A549 (cell line): ENCODE measurements at regions not wholly inside any gene's neighbourhood (a gene's known extent, or its start where the extent isn't known, plus 50 kb on each side); places are given as distances from the start of the nearest gene placed in this dataset.

ENCODE experiments used
- CEBPB ChIP-seq, 2 experiments: fragments of >200 bp in 1 of 2; sonication (Bioruptor Twin) in 1 of 2; formaldehyde crosslinking in 1 of 2; IDR thresholded peaks; 2 replicates each; pipeline ENCODE4 v1.6.1; 2012 to 2016
- CTCF ChIP-seq: fragments of >200 bp; sonication (Bioruptor Twin); formaldehyde crosslinking; IDR thresholded peaks from 3 replicates; pipeline ENCODE4 v1.5.1; 2016
- EHMT2 ChIP-seq: fragments of 200-600 bp; sonication (generic); IDR thresholded peaks from 2 replicates; pipeline ENCODE4 v1.6.1; 2016; ENCODE audit warnings: antibody characterized with exemption, low read depth, mild to moderate bottlenecking, moderate library complexity
- EP300 ChIP-seq, 2 experiments: fragments of >200 bp; sonication (Bioruptor Twin); formaldehyde crosslinking; IDR thresholded peaks; 2 replicates in 1 of 2; 3 replicates in 1 of 2; pipeline ENCODE4 v1.6.1; 2016 to 2017
- JUN ChIP-seq, 2 experiments: fragments of >200 bp; sonication (Bioruptor Twin); formaldehyde crosslinking; IDR thresholded peaks; 2 replicates in 1 of 2; 3 replicates in 1 of 2; pipeline ENCODE4 v1.6.1; 2016 to 2017
- KDM1A ChIP-seq: fragments of 200-600 bp; sonication (generic); IDR thresholded peaks from 2 replicates; pipeline ENCODE4 v1.6.1; 2016; ENCODE audit warnings: low read depth, mild to moderate bottlenecking
- MAX ChIP-seq: IDR thresholded peaks from 2 replicates; pipeline ENCODE4 v1.6.1; 2012
- MYC ChIP-seq: IDR thresholded peaks from 2 replicates; pipeline ENCODE4 v1.6.1; 2012; ENCODE audit warnings: mild to moderate bottlenecking, inconsistent platforms, low read length, improper control_type of control experiment, borderline replicate concordance
- NR3C1 ChIP-seq: fragments of >200 bp; sonication (Bioruptor Twin); formaldehyde crosslinking; IDR thresholded peaks from 3 replicates; pipeline ENCODE4 v1.6.1; 2017
- POLR2A ChIP-seq: IDR thresholded peaks from 2 replicates; pipeline ENCODE4 v1.6.1; 2012; ENCODE audit warnings: mild to moderate bottlenecking, low read length
- RNF2 ChIP-seq: fragments of 200-600 bp; sonication (generic); IDR thresholded peaks from 2 replicates; pipeline ENCODE4 v1.6.1; 2016; ENCODE audit warnings: low read depth, mild to moderate bottlenecking, antibody characterized with exemption, moderate library complexity, borderline replicate concordance
- TF ChIP-seq, protein P1 (sequence below): IDR thresholded peaks from 2 replicates; pipeline ENCODE4 v1.6.1; 2012
- TF ChIP-seq, protein P2 (sequence below): fragments of 200-600 bp; sonication (generic); IDR thresholded peaks from 2 replicates; pipeline ENCODE4 v1.6.1; 2016; ENCODE audit warnings: antibody characterized with exemption, mild to moderate bottlenecking, moderate library complexity

GRCh38 chr11:19627566-19627965, 85.1 kb upstream of the NAV2 start:
- TF ChIP-seq EHMT2 (no peak), CTCF (no peak), RNF2 (no peak), POLR2A (no peak), JUN (IDR thresholded peaks at IDR 0.05) (no peak), CEBPB (IDR thresholded peaks at IDR 0.05) (no peak), EP300 (IDR thresholded peaks at IDR 0.05) (no peak), KDM1A (no peak), NR3C1 (no peak), MYC (no peak), MAX (no peak)
- TF ChIP-seq, protein P1, sequence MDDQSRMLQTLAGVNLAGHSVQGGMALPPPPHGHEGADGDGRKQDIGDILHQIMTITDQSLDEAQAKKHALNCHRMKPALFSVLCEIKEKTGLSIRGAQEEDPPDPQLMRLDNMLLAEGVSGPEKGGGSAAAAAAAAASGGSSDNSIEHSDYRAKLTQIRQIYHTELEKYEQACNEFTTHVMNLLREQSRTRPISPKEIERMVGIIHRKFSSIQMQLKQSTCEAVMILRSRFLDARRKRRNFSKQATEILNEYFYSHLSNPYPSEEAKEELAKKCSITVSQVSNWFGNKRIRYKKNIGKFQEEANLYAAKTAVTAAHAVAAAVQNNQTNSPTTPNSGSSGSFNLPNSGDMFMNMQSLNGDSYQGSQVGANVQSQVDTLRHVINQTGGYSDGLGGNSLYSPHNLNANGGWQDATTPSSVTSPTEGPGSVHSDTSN, result no peak
- TF ChIP-seq, protein P2, sequence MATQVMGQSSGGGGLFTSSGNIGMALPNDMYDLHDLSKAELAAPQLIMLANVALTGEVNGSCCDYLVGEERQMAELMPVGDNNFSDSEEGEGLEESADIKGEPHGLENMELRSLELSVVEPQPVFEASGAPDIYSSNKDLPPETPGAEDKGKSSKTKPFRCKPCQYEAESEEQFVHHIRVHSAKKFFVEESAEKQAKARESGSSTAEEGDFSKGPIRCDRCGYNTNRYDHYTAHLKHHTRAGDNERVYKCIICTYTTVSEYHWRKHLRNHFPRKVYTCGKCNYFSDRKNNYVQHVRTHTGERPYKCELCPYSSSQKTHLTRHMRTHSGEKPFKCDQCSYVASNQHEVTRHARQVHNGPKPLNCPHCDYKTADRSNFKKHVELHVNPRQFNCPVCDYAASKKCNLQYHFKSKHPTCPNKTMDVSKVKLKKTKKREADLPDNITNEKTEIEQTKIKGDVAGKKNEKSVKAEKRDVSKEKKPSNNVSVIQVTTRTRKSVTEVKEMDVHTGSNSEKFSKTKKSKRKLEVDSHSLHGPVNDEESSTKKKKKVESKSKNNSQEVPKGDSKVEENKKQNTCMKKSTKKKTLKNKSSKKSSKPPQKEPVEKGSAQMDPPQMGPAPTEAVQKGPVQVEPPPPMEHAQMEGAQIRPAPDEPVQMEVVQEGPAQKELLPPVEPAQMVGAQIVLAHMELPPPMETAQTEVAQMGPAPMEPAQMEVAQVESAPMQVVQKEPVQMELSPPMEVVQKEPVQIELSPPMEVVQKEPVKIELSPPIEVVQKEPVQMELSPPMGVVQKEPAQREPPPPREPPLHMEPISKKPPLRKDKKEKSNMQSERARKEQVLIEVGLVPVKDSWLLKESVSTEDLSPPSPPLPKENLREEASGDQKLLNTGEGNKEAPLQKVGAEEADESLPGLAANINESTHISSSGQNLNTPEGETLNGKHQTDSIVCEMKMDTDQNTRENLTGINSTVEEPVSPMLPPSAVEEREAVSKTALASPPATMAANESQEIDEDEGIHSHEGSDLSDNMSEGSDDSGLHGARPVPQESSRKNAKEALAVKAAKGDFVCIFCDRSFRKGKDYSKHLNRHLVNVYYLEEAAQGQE, result no peak
